ENCODE measurements at regions not wholly inside any gene's neighbourhood (a gene's known extent, or its start where the extent isn't known, plus 50 kb on each side); places are given as distances from the start of the nearest gene placed in this dataset.

DNA sequence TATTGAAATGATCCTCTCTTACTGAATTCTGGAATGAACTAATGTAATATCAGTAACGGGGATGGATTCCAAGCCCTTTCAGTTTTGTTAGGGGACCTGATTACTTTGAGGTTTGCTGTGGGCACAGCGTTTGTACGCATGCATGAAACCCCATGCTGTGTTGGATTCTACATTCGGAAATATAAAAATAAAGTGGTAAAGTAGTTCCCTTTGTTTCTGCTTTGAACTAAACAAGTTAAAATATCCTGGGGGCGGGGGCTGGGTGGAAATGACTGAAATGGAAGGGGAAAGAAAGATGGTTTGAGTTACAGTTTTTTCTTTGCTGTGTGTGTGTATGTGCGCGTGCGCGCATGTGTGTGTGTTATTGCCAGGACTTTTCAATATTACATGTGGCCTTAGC, 196.5 kb upstream of the OPRM1 start:
- Histone ChIP-seq H3K4me1 (ENCODE audit: control insufficient read depth, insufficient read depth, low read length) (no peaks in the 10 kb centered on the region), H3K9ac (ENCODE audit: extremely low read depth, low read length, poor library complexity, severe bottlenecking) (no peak overlapping the region), H3K9me3 (ENCODE audit: control insufficient read depth, low read length) (no peaks in the 10 kb centered on the region), H3K27me3 (ENCODE audit: control insufficient read depth, insufficient read depth, low read length, poor library complexity, severe bottlenecking) (no peaks in the 10 kb centered on the region), H3K27ac (ENCODE audit: low read depth, low read length) (no peak overlapping the region), H3K36me3 (ENCODE audit: control insufficient read depth, insufficient read depth, low read length) (no peaks in the 10 kb centered on the region), H3K4me3 (ENCODE audit: low read length) (no peak overlapping the region)
- Mint-ChIP-seq H3K9me3 (no peaks in the 10 kb centered on the region), H3K4me1 (peaks cover 12% of the 10 kb centered on the region), H3K27ac (no peak overlapping the region), H3K27me3 (ENCODE audit: insufficient read depth) (no peaks in the 10 kb centered on the region), H3K36me3 (ENCODE audit: low read depth) (no peaks in the 10 kb centered on the region), H3K4me3 (no peak overlapping the region)
- TF ChIP-seq, protein P1, sequence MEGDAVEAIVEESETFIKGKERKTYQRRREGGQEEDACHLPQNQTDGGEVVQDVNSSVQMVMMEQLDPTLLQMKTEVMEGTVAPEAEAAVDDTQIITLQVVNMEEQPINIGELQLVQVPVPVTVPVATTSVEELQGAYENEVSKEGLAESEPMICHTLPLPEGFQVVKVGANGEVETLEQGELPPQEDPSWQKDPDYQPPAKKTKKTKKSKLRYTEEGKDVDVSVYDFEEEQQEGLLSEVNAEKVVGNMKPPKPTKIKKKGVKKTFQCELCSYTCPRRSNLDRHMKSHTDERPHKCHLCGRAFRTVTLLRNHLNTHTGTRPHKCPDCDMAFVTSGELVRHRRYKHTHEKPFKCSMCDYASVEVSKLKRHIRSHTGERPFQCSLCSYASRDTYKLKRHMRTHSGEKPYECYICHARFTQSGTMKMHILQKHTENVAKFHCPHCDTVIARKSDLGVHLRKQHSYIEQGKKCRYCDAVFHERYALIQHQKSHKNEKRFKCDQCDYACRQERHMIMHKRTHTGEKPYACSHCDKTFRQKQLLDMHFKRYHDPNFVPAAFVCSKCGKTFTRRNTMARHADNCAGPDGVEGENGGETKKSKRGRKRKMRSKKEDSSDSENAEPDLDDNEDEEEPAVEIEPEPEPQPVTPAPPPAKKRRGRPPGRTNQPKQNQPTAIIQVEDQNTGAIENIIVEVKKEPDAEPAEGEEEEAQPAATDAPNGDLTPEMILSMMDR (conservative IDR thresholded peaks at IDR 0.05) = no peak
- no peak for DNase-seq
- WGBS, 2 experiments (ENCODE audit: insufficient coverage in 1 of 2, insufficient read length in 1 of 2) = 76 to 80% methylated on average over 8 to 9 of the region's 9 CpGs

DNA sequence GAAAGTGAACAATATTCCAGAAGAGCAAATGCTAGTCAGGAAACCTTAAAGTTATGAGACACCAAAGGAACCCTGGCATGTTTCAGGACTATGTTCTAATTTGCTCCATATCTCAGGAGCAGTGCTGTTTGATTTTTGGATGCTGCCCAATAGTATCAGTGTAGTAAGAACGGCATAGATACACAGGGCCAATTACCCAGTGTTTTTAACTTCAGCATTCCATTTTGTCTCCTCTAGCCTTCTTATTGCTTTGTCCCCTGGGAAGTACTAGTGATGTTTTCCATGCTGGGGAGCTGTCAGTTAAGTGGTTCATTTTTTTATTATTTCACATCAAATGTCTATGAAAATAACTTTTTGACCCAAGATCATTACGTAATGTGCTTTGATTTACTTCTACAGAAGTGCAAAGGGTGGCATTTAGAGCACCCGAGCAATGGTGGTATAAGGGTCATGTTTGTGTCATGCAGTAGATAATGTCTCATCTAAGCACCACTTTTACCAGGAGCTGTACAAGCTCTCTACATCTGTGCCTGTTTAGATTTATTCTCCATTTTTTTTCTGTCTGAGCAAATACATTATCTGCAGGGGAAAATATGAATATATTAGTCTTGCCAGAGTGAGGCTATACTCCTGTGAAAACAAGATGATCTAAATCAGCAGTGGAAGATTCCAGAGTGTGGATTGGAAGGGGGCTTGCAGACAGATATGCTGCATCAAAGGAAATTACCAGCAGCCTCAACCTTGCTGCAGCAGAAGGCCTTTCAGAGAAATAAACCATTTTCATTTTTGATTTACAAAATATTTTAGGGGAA, 198.8 kb upstream of the OPRM1 start:
- TF ChIP-seq, protein P1 (conservative IDR thresholded peaks at IDR 0.05) = no peak
- Histone ChIP-seq H3K36me3 (ENCODE audit: control insufficient read depth, insufficient read depth, low read length) (no peaks in the 10 kb centered on the region), H3K4me3 (ENCODE audit: low read length) (no peak overlapping the region), H3K9ac (ENCODE audit: extremely low read depth, low read length, poor library complexity, severe bottlenecking) (no peak overlapping the region), H3K9me3 (ENCODE audit: control insufficient read depth, low read length) (no peaks in the 10 kb centered on the region), H3K4me1 (ENCODE audit: control insufficient read depth, insufficient read depth, low read length) (no peaks in the 10 kb centered on the region), H3K27ac (ENCODE audit: low read depth, low read length) (no peak overlapping the region), H3K27me3 (ENCODE audit: control insufficient read depth, insufficient read depth, low read length, poor library complexity, severe bottlenecking) (no peaks in the 10 kb centered on the region)
- no peaks in the 10 kb centered on the region for H3K36me3 Mint-ChIP-seq (ENCODE audit: low read depth)
- H3K27me3 Mint-ChIP-seq (ENCODE audit: insufficient read depth) = no peaks in the 10 kb centered on the region
- H3K9me3 Mint-ChIP-seq = no peaks in the 10 kb centered on the region
- H3K27ac Mint-ChIP-seq = no peak overlapping the region
- 60 to 100% methylated on average over 1 to 3 of the region's 3 CpGs for WGBS, 2 experiments (ENCODE audit: insufficient coverage in 1 of 2, insufficient read length in 1 of 2)
- DNase-seq = no peak
- H3K4me1 Mint-ChIP-seq = peaks cover 12% of the 10 kb centered on the region
- no peak overlapping the region for H3K4me3 Mint-ChIP-seq

- 84 to 90% methylated on average over 7 to 9 of the region's 9 CpGs for WGBS, 2 experiments (ENCODE audit: insufficient coverage in 1 of 2, insufficient read length in 1 of 2)
- TF ChIP-seq, protein P1 (conservative IDR thresholded peaks at IDR 0.05) = no peak
- Mint-ChIP-seq H3K27ac (no peak overlapping the region), H3K9me3 (no peaks in the 10 kb centered on the region), H3K27me3 (ENCODE audit: insufficient read depth) (no peaks in the 10 kb centered on the region), H3K4me3 (no peak overlapping the region), H3K36me3 (ENCODE audit: low read depth) (no peaks in the 10 kb centered on the region), H3K4me1 (peaks cover 12% of the 10 kb centered on the region)
- Histone ChIP-seq H3K9me3 (ENCODE audit: control insufficient read depth, low read length) (no peaks in the 10 kb centered on the region), H3K4me3 (ENCODE audit: low read length) (no peak overlapping the region), H3K4me1 (ENCODE audit: control insufficient read depth, insufficient read depth, low read length) (no peaks in the 10 kb centered on the region), H3K27me3 (ENCODE audit: control insufficient read depth, insufficient read depth, low read length, poor library complexity, severe bottlenecking) (no peaks in the 10 kb centered on the region), H3K36me3 (ENCODE audit: control insufficient read depth, insufficient read depth, low read length) (no peaks in the 10 kb centered on the region), H3K9ac (ENCODE audit: extremely low read depth, low read length, poor library complexity, severe bottlenecking) (no peak overlapping the region), H3K27ac (ENCODE audit: low read depth, low read length) (no peak overlapping the region)
- no peak for DNase-seq
These were observed 206.5 kb upstream of the OPRM1 start for GRCh38 chr6:153832543-153832942.

Data from endodermal cell (in vitro differentiated cells).